ENCODE measurements at regions not wholly inside any gene's neighbourhood (a gene's known extent, or its start where the extent isn't known, plus 50 kb on each side); places are given as distances from the start of the nearest gene placed in this dataset.
"Not testable (repeated sequence)": the region's sequence is repeated elsewhere in the genome, so short reads cannot be mapped to it uniquely, and the experiment has no call there.

- DNase-seq = no peak
These were observed 717.2 kb downstream of the TRIB2 start for GRCh38 chr2:13433954-13434353.

GRCh38 chr2:13443554-13444261 lies 727.0 kb downstream of the TRIB2 start:
- not testable (repeated sequence) for DNase-seq

- no peak for DNase-seq
These were observed 745.7 kb downstream of the TRIB2 start for GRCh38 chr2:13462464-13462863.

- no peak for DNase-seq
These were observed 749.3 kb downstream of the TRIB2 start for GRCh38 chr2:13466076-13466475.

- no peak for DNase-seq
These were observed 757.8 kb downstream of the TRIB2 start for GRCh38 chr2:13474538-13474937.

GRCh38 chr2:13480057-13480456 lies 763.3 kb downstream of the TRIB2 start:
- DNase-seq = no peak

- DNase-seq = no peak
These were observed 764.5 kb downstream of the TRIB2 start for GRCh38 chr2:13481201-13481600.

- no peak for DNase-seq
These were observed 768.5 kb downstream of the TRIB2 start for GRCh38 chr2:13485256-13485655.

GRCh38 chr2:13488965-13489364 lies 772.2 kb downstream of the TRIB2 start:
- DNase-seq = no peak

GRCh38 chr2:13492262-13492661 lies 775.5 kb downstream of the TRIB2 start:
- DNase-seq = no peak

GRCh38 chr2:13495051-13495450 lies 778.3 kb downstream of the TRIB2 start:
- DNase-seq = no peak

GRCh38 chr2:13504808-13505207 lies 788.1 kb downstream of the TRIB2 start:
- DNase-seq = no peak

- DNase-seq = no peak
These were observed 791.9 kb downstream of the TRIB2 start for GRCh38 chr2:13508671-13509070.

- no peak for DNase-seq
These were observed 798.5 kb downstream of the TRIB2 start for GRCh38 chr2:13515254-13515653.

GRCh38 chr2:13522096-13522495 lies 805.4 kb downstream of the TRIB2 start:
- DNase-seq = no peak

GRCh38 chr2:13522917-13523821 lies 806.4 kb downstream of the TRIB2 start:
- DNase-seq = no peak

- DNase-seq = no peak
These were observed 807.8 kb downstream of the TRIB2 start for GRCh38 chr2:13524492-13524891.

- not testable (repeated sequence) for DNase-seq
These were observed 815.1 kb downstream of the TRIB2 start for GRCh38 chr2:13531735-13532410.

GRCh38 chr2:13532781-13533523 lies 816.2 kb downstream of the TRIB2 start:
- DNase-seq = not testable (repeated sequence)

- DNase-seq = no peak
These were observed 816.8 kb downstream of the TRIB2 start for GRCh38 chr2:13533524-13533922.

GRCh38 chr2:13536941-13537340 lies 820.2 kb downstream of the TRIB2 start:
- DNase-seq = no peak

- DNase-seq = no peak
These were observed 821.1 kb downstream of the TRIB2 start for GRCh38 chr2:13537771-13538349.
